OCI-LY3 (cell line): ENCODE measurements at regions not wholly inside any gene's neighbourhood (a gene's known extent, or its start where the extent isn't known, plus 50 kb on each side); places are given as distances from the start of the nearest gene placed in this dataset.

Source experiments
- H2AFZ ChIP-seq: fragments of 200-600, 300-600 bp; shearing (Covaris generic); 2 replicates; pipeline ENCODE4 v1.6.0; 2014; ENCODE audit warnings: antibody characterized with exemption, low read depth, low read length
- H3K27ac ChIP-seq: fragments of 200-600, 300-600 bp; sonication (generic); 2 replicates; pipeline ENCODE4 v1.5.1; 2014; ENCODE audit warnings: mild to moderate bottlenecking, low read length, moderate library complexity, mixed read lengths
- H3K27me3 ChIP-seq: fragments of 200-600, 300-600 bp; sonication (generic); 2 replicates; pipeline ENCODE4 v1.6.1; 2014; ENCODE audit warnings: low read depth, low read length, mixed read lengths
- H3K36me3 ChIP-seq: fragments of 200-600, 300-600 bp; sonication (generic); replicated peaks from 2 replicates; pipeline ENCODE3; 2014; ENCODE audit warnings: low read depth, low read length, mixed read lengths
- H3K4me1 ChIP-seq: fragments of 300-600, 200-600 bp; sonication (generic); 2 replicates; pipeline ENCODE4 v1.6.1; 2014; ENCODE audit warnings: low read length, mixed read lengths
- H3K4me2 ChIP-seq: fragments of 200-600, 300-600 bp; sonication (generic); 2 replicates; pipeline ENCODE4 v1.6.1; 2014; ENCODE audit warnings: low read length, mixed read lengths
- H3K4me3 ChIP-seq: fragments of 300-600, 200-600 bp; sonication (generic); 2 replicates; pipeline ENCODE4 v1.5.1; 2014; ENCODE audit warnings: antibody characterized with exemption, mild to moderate bottlenecking, low read length, moderate library complexity
- H3K79me2 ChIP-seq: fragments of 300-600, 200-600 bp; shearing (Covaris generic); 2 replicates; pipeline ENCODE4 v1.6.1; 2014; ENCODE audit warnings: mild to moderate bottlenecking, low read length, mixed read lengths
- H3K9ac ChIP-seq: fragments of 300-600, 200-600 bp; shearing (Covaris generic); 2 replicates; pipeline ENCODE4 v1.6.0; 2014; ENCODE audit warnings: mild to moderate bottlenecking, low read length, moderate library complexity
- H3K9me3 ChIP-seq: fragments of 200-600, 300-600 bp; shearing (Covaris generic); 2 replicates; pipeline ENCODE4 v1.6.1; 2014; ENCODE audit warnings: low read length, mixed read lengths; ENCODE audit not compliant: insufficient read depth
- H4K20me1 ChIP-seq: fragments of 200-600, 300-600 bp; sonication (generic); 2 replicates; pipeline ENCODE4 v1.6.1; 2016; ENCODE audit warnings: low read length, mixed read lengths; ENCODE audit not compliant: insufficient read depth
- EZH2phosphoT487 ChIP-seq: fragments of 200-600 bp; shearing (Covaris generic); IDR thresholded peaks from 2 replicates; pipeline ENCODE4 v1.6.1; 2018; ENCODE audit warnings: antibody characterized with exemption, mixed run types, low read depth
- TF ChIP-seq, protein P1 (sequence below): fragments of 200-600, 300-600 bp; sonication (generic); IDR thresholded peaks from 2 replicates; pipeline ENCODE4 v1.5.1; 2014; ENCODE audit warnings: antibody characterized with exemption, low read length, low read depth

- H3K27me3 ChIP-seq = no peaks in the 10 kb centered on the region
- no peaks in the 10 kb centered on the region for H3K9me3 ChIP-seq
- H3K79me2 ChIP-seq = no peaks in the 10 kb centered on the region
- no peak overlapping the region for H3K9ac ChIP-seq
- no peak overlapping the region for H3K27ac ChIP-seq
- H2AFZ ChIP-seq = no peak overlapping the region
- H3K4me3 ChIP-seq = no peak overlapping the region
- no peaks in the 10 kb centered on the region for H3K36me3 ChIP-seq
- H3K4me1 ChIP-seq = no peaks in the 10 kb centered on the region
- no peak overlapping the region for H3K4me2 ChIP-seq
- TF ChIP-seq, protein P1, sequence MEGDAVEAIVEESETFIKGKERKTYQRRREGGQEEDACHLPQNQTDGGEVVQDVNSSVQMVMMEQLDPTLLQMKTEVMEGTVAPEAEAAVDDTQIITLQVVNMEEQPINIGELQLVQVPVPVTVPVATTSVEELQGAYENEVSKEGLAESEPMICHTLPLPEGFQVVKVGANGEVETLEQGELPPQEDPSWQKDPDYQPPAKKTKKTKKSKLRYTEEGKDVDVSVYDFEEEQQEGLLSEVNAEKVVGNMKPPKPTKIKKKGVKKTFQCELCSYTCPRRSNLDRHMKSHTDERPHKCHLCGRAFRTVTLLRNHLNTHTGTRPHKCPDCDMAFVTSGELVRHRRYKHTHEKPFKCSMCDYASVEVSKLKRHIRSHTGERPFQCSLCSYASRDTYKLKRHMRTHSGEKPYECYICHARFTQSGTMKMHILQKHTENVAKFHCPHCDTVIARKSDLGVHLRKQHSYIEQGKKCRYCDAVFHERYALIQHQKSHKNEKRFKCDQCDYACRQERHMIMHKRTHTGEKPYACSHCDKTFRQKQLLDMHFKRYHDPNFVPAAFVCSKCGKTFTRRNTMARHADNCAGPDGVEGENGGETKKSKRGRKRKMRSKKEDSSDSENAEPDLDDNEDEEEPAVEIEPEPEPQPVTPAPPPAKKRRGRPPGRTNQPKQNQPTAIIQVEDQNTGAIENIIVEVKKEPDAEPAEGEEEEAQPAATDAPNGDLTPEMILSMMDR = no peak
- TF ChIP-seq EZH2phosphoT487 = no peak
- H4K20me1 ChIP-seq = no peaks in the 10 kb centered on the region
These were observed 224.8 kb downstream of the GJA1 start for GRCh38 chr6:121660277-121660676.

GRCh38 chr6:121663292-121663810 is 227.9 kb downstream of the GJA1 start:
- Histone ChIP-seq H3K27ac (no peak overlapping the region), H3K79me2 (no peaks in the 10 kb centered on the region), H3K27me3 (no peaks in the 10 kb centered on the region), H3K9ac (no peak overlapping the region), H3K9me3 (no peaks in the 10 kb centered on the region), H3K4me1 (no peaks in the 10 kb centered on the region), H2AFZ (no peak overlapping the region), H4K20me1 (no peaks in the 10 kb centered on the region), H3K4me3 (no peak overlapping the region), H3K4me2 (no peak overlapping the region), H3K36me3 (no peaks in the 10 kb centered on the region)
- TF ChIP-seq, protein P1 = no peak
- no peak for TF ChIP-seq EZH2phosphoT487

- TF ChIP-seq EZH2phosphoT487 = no peak
- TF ChIP-seq, protein P1 = no peak
These were observed 228.7 kb downstream of the GJA1 start for GRCh38 chr6:121664158-121664557.

GRCh38 chr6:121666814-121667213 is 231.4 kb downstream of the GJA1 start:
- H3K4me2 ChIP-seq = no peak overlapping the region
- H3K27me3 ChIP-seq = no peaks in the 10 kb centered on the region
- no peaks in the 10 kb centered on the region for H3K36me3 ChIP-seq
- H3K9me3 ChIP-seq = no peaks in the 10 kb centered on the region
- no peaks in the 10 kb centered on the region for H3K79me2 ChIP-seq
- no peak overlapping the region for H3K9ac ChIP-seq
- no peak overlapping the region for H3K27ac ChIP-seq
- TF ChIP-seq, protein P1 = no peak
- no peak for TF ChIP-seq EZH2phosphoT487
- no peaks in the 10 kb centered on the region for H4K20me1 ChIP-seq
- H2AFZ ChIP-seq = no peak overlapping the region
- no peaks in the 10 kb centered on the region for H3K4me1 ChIP-seq
- H3K4me3 ChIP-seq = no peak overlapping the region

More at GRCh38 chr6:121664158-121664557, 228.7 kb downstream of the GJA1 start:
- Histone ChIP-seq H3K79me2 (no peaks in the 10 kb centered on the region), H3K27me3 (no peaks in the 10 kb centered on the region), H3K9ac (no peak overlapping the region), H3K9me3 (no peaks in the 10 kb centered on the region), H2AFZ (no peak overlapping the region), H3K36me3 (no peaks in the 10 kb centered on the region), H3K4me2 (no peak overlapping the region), H3K27ac (no peak overlapping the region), H3K4me3 (no peak overlapping the region), H4K20me1 (no peaks in the 10 kb centered on the region), H3K4me1 (no peaks in the 10 kb centered on the region)
